Kidney (tissue), 13 donors: ENCODE measurements at regions not wholly inside any gene's neighbourhood (a gene's known extent, or its start where the extent isn't known, plus 50 kb on each side); places are given as distances from the start of the nearest gene placed in this dataset.
"Not testable (repeated sequence)": the region's sequence is repeated elsewhere in the genome, so short reads cannot be mapped to it uniquely, and the experiment has no call there.

Experiments used
- DNase-seq, 5 donors: peaks; one replicate each; pipeline ENCODE4 v3.0.0-alpha.2; 2013 to 2020
- FAIRE-seq: peaks from 2 replicates; lab custom pipeline; 2012; peaks lifted over from hg19 to GRCh38; lab: Jason Lieb, UNC
- H3K27ac ChIP-seq, 2 donors: one replicate each; pipeline ENCODE4 v1.7.0; 2013; ENCODE audit warnings: low read depth in 2 of 2, low read length in 2 of 2, inconsistent platforms in 1 of 2
- H3K27me3 ChIP-seq: one replicate; pipeline ENCODE4 v1.7.1; 2013; ENCODE audit warnings: low read length, inconsistent platforms; ENCODE audit not compliant: control insufficient read depth, insufficient read depth
- H3K36me3 ChIP-seq, 3 donors: one replicate each; pipeline versions ENCODE4 v1.7.0 to v1.7.1; 2013; ENCODE audit warnings: low read length in 3 of 3, control low read depth in 1 of 3, inconsistent platforms in 1 of 3; ENCODE audit not compliant: insufficient read depth in 3 of 3, control insufficient read depth in 2 of 3
- H3K4me1 ChIP-seq, 3 donors: one replicate each; pipeline versions ENCODE4 v1.7.0 to v1.7.1; 2013; ENCODE audit warnings: low read length in 3 of 3, inconsistent platforms in 1 of 3, low read depth in 1 of 3; ENCODE audit not compliant: control insufficient read depth in 2 of 3, insufficient read depth in 2 of 3
- H3K4me3 ChIP-seq, 3 donors: one replicate each; pipeline versions ENCODE4 v1.7.0 to v1.8.1; 2013; ENCODE audit warnings: low read length in 3 of 3, control low read depth in 1 of 3, inconsistent platforms in 1 of 3
- H3K9ac ChIP-seq, 3 donors: one replicate each; pipeline versions ENCODE4 v1.7.0 to v1.7.1; 2013; ENCODE audit warnings: low read length in 3 of 3, control low read depth in 1 of 3, inconsistent platforms in 1 of 3
- H3K9me3 ChIP-seq, 3 donors: one replicate each; pipeline versions ENCODE4 v1.7.0 to v1.7.1; 2013; ENCODE audit warnings: low read length in 3 of 3, control low read depth in 1 of 3, inconsistent platforms in 1 of 3; ENCODE audit not compliant: control insufficient read depth in 2 of 3, insufficient read depth in 1 of 3
- intact Hi-C: fragments of 100-400 bp; cut with DNase I; formaldehyde crosslinking; loops from one replicate; pipeline ENCODE4 v1.11.1; 2022
- TF ChIP-seq, protein P1 (sequence below): IDR thresholded peaks from 3 replicates; pipeline ENCODE4 v1.5.1; 2012; ENCODE audit warnings: mild to moderate bottlenecking, moderate library complexity, borderline replicate concordance; ENCODE audit not compliant: insufficient read depth; ENCODE audit errors: extremely low read depth
- donor health status: control.
- donor health status: control.
- donor health status: control.
- donor health status: control.
- donor health status: control.
- donor health status: DM: yes; HTN: yes; CAD: no.
- donor health status: Normal renal cell carcinoma (clear cell type).

DNA sequence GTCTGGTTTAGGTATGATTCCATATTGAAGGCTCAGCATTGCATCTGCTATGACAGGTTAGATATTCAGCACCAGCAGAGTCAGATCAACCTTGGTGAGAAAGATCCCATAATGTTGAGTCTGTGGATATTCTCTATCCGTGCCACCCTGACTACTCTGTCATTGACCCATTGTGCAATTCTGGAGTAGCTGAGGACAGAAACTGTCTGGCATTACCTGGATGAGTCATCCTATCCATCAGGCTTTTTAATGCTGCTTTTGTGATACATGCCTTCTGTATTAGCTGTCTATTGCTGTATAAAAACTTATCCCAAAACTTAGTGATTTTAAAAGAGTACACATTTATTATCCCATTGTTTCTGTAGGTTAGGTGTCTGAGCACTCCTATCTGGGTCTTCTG, 189.1 kb upstream of the FAT3 start:
- TF ChIP-seq, protein P1, sequence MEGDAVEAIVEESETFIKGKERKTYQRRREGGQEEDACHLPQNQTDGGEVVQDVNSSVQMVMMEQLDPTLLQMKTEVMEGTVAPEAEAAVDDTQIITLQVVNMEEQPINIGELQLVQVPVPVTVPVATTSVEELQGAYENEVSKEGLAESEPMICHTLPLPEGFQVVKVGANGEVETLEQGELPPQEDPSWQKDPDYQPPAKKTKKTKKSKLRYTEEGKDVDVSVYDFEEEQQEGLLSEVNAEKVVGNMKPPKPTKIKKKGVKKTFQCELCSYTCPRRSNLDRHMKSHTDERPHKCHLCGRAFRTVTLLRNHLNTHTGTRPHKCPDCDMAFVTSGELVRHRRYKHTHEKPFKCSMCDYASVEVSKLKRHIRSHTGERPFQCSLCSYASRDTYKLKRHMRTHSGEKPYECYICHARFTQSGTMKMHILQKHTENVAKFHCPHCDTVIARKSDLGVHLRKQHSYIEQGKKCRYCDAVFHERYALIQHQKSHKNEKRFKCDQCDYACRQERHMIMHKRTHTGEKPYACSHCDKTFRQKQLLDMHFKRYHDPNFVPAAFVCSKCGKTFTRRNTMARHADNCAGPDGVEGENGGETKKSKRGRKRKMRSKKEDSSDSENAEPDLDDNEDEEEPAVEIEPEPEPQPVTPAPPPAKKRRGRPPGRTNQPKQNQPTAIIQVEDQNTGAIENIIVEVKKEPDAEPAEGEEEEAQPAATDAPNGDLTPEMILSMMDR = no peak
- H3K4me3 ChIP-seq = no peak overlapping the region
- intact Hi-C loops = no loop called here
- no peak for FAIRE-seq
- peaks cover 0 to 4% (median 0%) of the 10 kb centered on the region in 3 donors for H3K9me3 ChIP-seq
- DNase-seq = no peak
- H3K36me3 ChIP-seq = no peaks in the 10 kb centered on the region
- no peak overlapping the region for H3K27ac ChIP-seq
- no peaks in the 10 kb centered on the region for H3K4me1 ChIP-seq
- H3K9ac ChIP-seq = no peak overlapping the region
- H3K27me3 ChIP-seq = no peaks in the 10 kb centered on the region

DNA sequence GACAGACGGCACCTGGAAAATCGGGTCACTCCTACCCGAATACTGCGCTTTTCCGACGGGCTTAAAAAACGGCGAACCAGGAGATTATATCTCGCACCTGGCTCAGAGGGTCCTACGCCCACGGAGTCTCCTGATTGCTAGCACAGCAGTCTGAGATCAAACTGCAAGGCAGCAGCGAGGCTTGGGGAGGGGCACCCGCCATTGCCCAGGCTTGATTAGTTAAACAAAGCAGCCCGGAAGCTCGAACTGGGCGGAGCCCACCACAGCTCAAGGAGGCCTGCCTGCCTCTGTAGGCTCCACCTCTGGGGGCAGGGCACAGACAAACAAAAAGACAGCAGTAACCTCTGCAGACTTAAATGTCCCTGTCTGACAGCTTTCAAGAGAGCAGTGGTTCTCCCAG, 197.5 kb upstream of the FAT3 start:
- H3K4me3 ChIP-seq, FAIRE-seq, intact Hi-C loops, H3K27ac ChIP-seq, H3K9me3 ChIP-seq, H3K36me3 ChIP-seq, H3K4me1 ChIP-seq, H3K9ac ChIP-seq, H3K27me3 ChIP-seq: not testable (repeated sequence)
- DNase-seq = peak in 1 of 5 donors; percentile 34

DNA sequence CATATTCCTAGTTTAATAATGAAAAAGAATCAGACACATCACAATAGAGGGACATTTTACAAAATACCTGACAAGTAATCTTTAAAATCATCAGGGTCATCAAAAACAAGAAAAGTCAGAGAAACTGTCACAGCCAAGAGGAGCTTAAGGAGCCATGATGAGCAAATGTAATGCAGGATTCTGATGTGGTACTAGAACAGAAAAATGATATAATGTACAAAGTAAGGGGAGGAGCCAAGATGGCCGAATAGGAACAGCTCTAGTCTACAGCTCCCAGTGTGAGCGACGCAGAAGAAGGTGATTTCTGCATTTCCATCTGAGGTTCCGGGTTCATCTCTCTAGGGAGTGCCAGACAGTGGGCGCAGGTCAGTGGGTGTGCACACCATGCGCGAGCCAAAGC, 198.0 kb upstream of the FAT3 start:
- no peak for DNase-seq
- intact Hi-C loops = no loop called here
- FAIRE-seq = no peak

DNA sequence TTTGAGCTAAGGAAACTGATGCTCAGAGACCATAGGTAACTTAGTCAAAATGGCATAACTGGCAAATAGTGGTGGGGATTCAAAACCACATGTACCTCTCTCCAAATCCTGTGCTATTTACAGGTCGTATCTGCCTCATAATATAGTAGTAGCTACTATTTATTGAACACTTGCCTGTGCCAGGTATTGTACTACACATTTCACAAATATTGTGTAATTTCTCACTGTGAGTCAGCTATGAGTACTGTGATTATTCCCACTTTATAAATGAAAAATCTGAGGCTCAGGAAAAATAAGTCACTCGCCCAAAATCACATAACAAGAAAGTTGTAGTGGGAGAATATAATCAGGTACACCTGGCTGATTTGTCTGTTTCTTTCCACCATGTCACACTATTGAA, 199.8 kb upstream of the FAT3 start:
- Histone ChIP-seq H3K4me3 (no peak overlapping the region), H3K9me3 (no peaks in the 10 kb centered on the region), H3K27ac (no peak overlapping the region), H3K36me3 (no peaks in the 10 kb centered on the region), H3K4me1 (no peaks in the 10 kb centered on the region), H3K9ac (no peak overlapping the region), H3K27me3 (no peaks in the 10 kb centered on the region)
- no peak for DNase-seq
- no peak for FAIRE-seq
- intact Hi-C loops = no loop called here
- TF ChIP-seq, protein P1 = no peak

More for the DNA sequence above, 198.0 kb upstream of the FAT3 start:
- no peak overlapping the region for H3K9ac ChIP-seq
- TF ChIP-seq, protein P1 = no peak
- no peak overlapping the region for H3K27ac ChIP-seq
- no peaks in the 10 kb centered on the region for H3K36me3 ChIP-seq
- no peak overlapping the region for H3K4me3 ChIP-seq
- no peaks in the 10 kb centered on the region for H3K9me3 ChIP-seq
- no peaks in the 10 kb centered on the region for H3K27me3 ChIP-seq
- H3K4me1 ChIP-seq = no peaks in the 10 kb centered on the region
